HG02884 (cell line): ENCODE measurements at regions not wholly inside any gene's neighbourhood (a gene's known extent, or its start where the extent isn't known, plus 50 kb on each side); places are given as distances from the start of the nearest gene placed in this dataset.

Source experiments
- ATAC-seq: cut with Tn5 transposase; IDR thresholded peaks from one replicate; pipeline ENCODE4 v1.9.1; 2021; ENCODE audit warnings: mild to moderate bottlenecking, moderate library complexity; ENCODE audit not compliant: unreplicated experiment

- no peak for ATAC-seq
Observed at GRCh38 chr1:228914700-228915099, 179.4 kb downstream of the RHOU start.

GRCh38 chr1:228917342-228917741 lies 182.1 kb downstream of the RHOU start:
- no peak for ATAC-seq

GRCh38 chr1:228917755-228918154 lies 182.5 kb downstream of the RHOU start:
- no peak for ATAC-seq

GRCh38 chr1:228918335-228918734 lies 183.1 kb downstream of the RHOU start:
- no peak for ATAC-seq

GRCh38 chr1:228919914-228920313 lies 184.6 kb downstream of the RHOU start:
- no peak for ATAC-seq

GRCh38 chr1:228920831-228921230 lies 185.6 kb downstream of the RHOU start:
- no peak for ATAC-seq

GRCh38 chr1:228921481-228921880 lies 186.2 kb downstream of the RHOU start:
- no peak for ATAC-seq

- no peak for ATAC-seq
Observed at GRCh38 chr1:228922722-228923376, 187.6 kb downstream of the RHOU start.

- ATAC-seq: no peak
Observed at GRCh38 chr1:228923973-228924686, 188.9 kb downstream of the RHOU start.

GRCh38 chr1:228925691-228926090 lies 190.4 kb downstream of the RHOU start:
- ATAC-seq: no peak

GRCh38 chr1:228927421-228927820 lies 192.1 kb downstream of the RHOU start:
- no peak for ATAC-seq

GRCh38 chr1:228927946-228928898 lies 192.9 kb downstream of the RHOU start:
- no peak for ATAC-seq

- ATAC-seq: no peak
Observed at GRCh38 chr1:228929476-228930027, 194.3 kb downstream of the RHOU start.

GRCh38 chr1:228930479-228930957 lies 195.2 kb downstream of the RHOU start:
- ATAC-seq: no peak

- ATAC-seq: no peak
Observed at GRCh38 chr1:228933753-228934152, 198.5 kb downstream of the RHOU start.

GRCh38 chr1:228935198-228935663 lies 200.0 kb downstream of the RHOU start:
- no peak for ATAC-seq

- no peak for ATAC-seq
Observed at GRCh38 chr1:228935855-228936727, 200.8 kb downstream of the RHOU start.

GRCh38 chr1:228936881-228937280 lies 201.6 kb downstream of the RHOU start:
- ATAC-seq: no peak

- no peak for ATAC-seq
Observed at GRCh38 chr1:228937351-228937750, 202.1 kb downstream of the RHOU start.
